ENCODE measurements at regions not wholly inside any gene's neighbourhood (a gene's known extent, or its start where the extent isn't known, plus 50 kb on each side); places are given as distances from the start of the nearest gene placed in this dataset.
A peak's percentile ranks its signal among the peaks of the same experiment; 100 is the strongest.

GRCh38 chr5:124932791-124933600, 186.6 kb upstream of the ZNF608 start:
- Histone ChIP-seq H3K79me1 (ENCODE audit: low read length) (no peaks in the 10 kb centered on the region), H3K4me1 (ENCODE audit: control insufficient read depth in 1 of 2, insufficient read depth in 2 of 2, low read length in 2 of 2) (peaks cover 0 to 2% of the 10 kb centered on the region in 2 experiments), H3K9me3 (ENCODE audit: insufficient read depth, low read depth, low read length) (no peaks in the 10 kb centered on the region), H2AFZ (ENCODE audit: insufficient read depth, low read length, poor library complexity) (no peak overlapping the region), H3K36me3 (ENCODE audit: control insufficient read depth in 1 of 2, insufficient read depth in 2 of 2, low read length in 2 of 2) (no peaks in the 10 kb centered on the region), H3K14ac (ENCODE audit: low read length) (no peak overlapping the region), H4K91ac (ENCODE audit: low read depth, low read length) (no peak overlapping the region), H3K4ac (ENCODE audit: low read depth, low read length) (no peak overlapping the region), H3K4me2 (ENCODE audit: low read length) (no peak overlapping the region), H3K4me3 (ENCODE audit: low read depth, low read length) (no peak overlapping the region), H2BK12ac (ENCODE audit: low read length) (no peak overlapping the region), H2BK120ac (ENCODE audit: insufficient read depth, low read length, poor library complexity) (no peak overlapping the region), H3K18ac (ENCODE audit: low read length) (no peak overlapping the region), H3K27me3 (ENCODE audit: insufficient read depth, low read length) (no peaks in the 10 kb centered on the region), H4K8ac (ENCODE audit: low read depth, low read length) (no peak overlapping the region), H3K79me2 (ENCODE audit: control insufficient read depth, insufficient read depth, low read length, poor library complexity) (no peaks in the 10 kb centered on the region), H3K9ac (ENCODE audit: low read length) (no peak overlapping the region), H3K23ac (ENCODE audit: low read length) (no peak overlapping the region), H2AK5ac (ENCODE audit: low read length) (no peak overlapping the region), H2BK5ac (ENCODE audit: low read depth, low read length, poor library complexity) (no peak overlapping the region), H4K12ac (ENCODE audit: low read depth, low read length) (no peak overlapping the region), H3K27ac (ENCODE audit: low read depth, low read length) (no peak overlapping the region)
- no peak for DNase-seq
- WGBS (ENCODE audit: extremely low coverage, insufficient coverage, insufficient read length) = no CpG with 5 or more reads among the region's 4 CpGs

DNA sequence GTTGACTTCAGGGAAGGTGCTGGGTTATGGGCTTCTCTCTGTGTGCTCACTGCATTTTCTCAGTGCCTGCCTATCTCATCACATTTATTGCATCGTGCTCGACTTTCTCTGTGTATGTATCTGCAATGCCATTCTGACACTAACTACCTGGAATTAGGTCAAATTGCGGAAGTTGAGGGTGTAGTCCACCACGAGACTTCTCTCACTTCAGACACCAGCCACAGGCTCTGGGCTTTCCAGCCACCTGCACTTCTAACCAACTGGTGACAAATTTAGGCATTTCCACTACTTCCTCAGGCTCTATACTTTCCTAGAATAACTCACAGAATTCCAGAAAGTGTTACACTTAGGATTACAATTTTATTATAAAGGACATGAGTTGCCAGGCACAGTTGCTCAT, 188.6 kb upstream of the ZNF608 start:
- Histone ChIP-seq H4K8ac (ENCODE audit: low read depth, low read length) (no peak overlapping the region), H3K4ac (ENCODE audit: low read depth, low read length) (no peak overlapping the region), H2AK5ac (ENCODE audit: low read length) (no peak overlapping the region), H4K91ac (ENCODE audit: low read depth, low read length) (no peak overlapping the region), H2BK120ac (ENCODE audit: insufficient read depth, low read length, poor library complexity) (no peak overlapping the region), H3K9ac (ENCODE audit: low read length) (no peak overlapping the region), H3K36me3 (ENCODE audit: control insufficient read depth in 1 of 2, insufficient read depth in 2 of 2, low read length in 2 of 2) (no peaks in the 10 kb centered on the region), H2BK5ac (ENCODE audit: low read depth, low read length, poor library complexity) (no peak overlapping the region), H3K4me2 (ENCODE audit: low read length) (no peak overlapping the region), H3K18ac (ENCODE audit: low read length) (no peak overlapping the region), H3K4me3 (ENCODE audit: low read depth, low read length) (no peak overlapping the region), H3K23ac (ENCODE audit: low read length) (no peak overlapping the region), H3K9me3 (ENCODE audit: insufficient read depth, low read depth, low read length) (no peaks in the 10 kb centered on the region), H3K4me1 (ENCODE audit: control insufficient read depth in 1 of 2, insufficient read depth in 2 of 2, low read length in 2 of 2) (peaks cover 0 to 2% of the 10 kb centered on the region in 2 experiments), H3K27ac (ENCODE audit: low read depth, low read length) (no peak overlapping the region), H2BK12ac (ENCODE audit: low read length) (peak overlapping the region; percentile 27), H3K14ac (ENCODE audit: low read length) (no peak overlapping the region), H4K12ac (ENCODE audit: low read depth, low read length) (no peak overlapping the region), H2AFZ (ENCODE audit: insufficient read depth, low read length, poor library complexity) (no peak overlapping the region), H3K79me2 (ENCODE audit: control insufficient read depth, insufficient read depth, low read length, poor library complexity) (no peaks in the 10 kb centered on the region), H3K27me3 (ENCODE audit: insufficient read depth, low read length) (no peaks in the 10 kb centered on the region), H3K79me1 (ENCODE audit: low read length) (no peaks in the 10 kb centered on the region)
- no CpG with 5 or more reads among the region's 4 CpGs for whole genome bisulfite sequencing (ENCODE audit: extremely low coverage, insufficient coverage, insufficient read length)
- DNase-seq = peak; percentile 77 to 78

DNA sequence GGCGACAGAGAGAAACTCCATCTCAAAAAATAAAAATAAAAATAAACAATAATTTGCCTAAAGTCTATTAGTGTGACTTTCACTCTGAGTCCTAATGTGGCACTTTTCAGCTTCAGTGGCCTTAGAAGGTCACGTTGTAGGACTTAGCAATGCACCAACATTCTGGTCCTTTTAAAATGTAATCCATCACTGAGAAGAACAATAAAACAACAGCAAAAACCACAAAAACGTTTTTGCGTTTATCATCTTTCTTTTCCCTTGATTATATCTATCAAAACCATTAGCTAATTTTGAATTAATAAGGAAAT, 190.1 kb upstream of the ZNF608 start:
- Histone ChIP-seq H4K91ac (ENCODE audit: low read depth, low read length) (no peak overlapping the region), H3K4me2 (ENCODE audit: low read length) (no peak overlapping the region), H3K79me1 (ENCODE audit: low read length) (no peaks in the 10 kb centered on the region), H3K14ac (ENCODE audit: low read length) (no peak overlapping the region), H4K12ac (ENCODE audit: low read depth, low read length) (no peak overlapping the region), H2BK5ac (ENCODE audit: low read depth, low read length, poor library complexity) (no peak overlapping the region), H2BK12ac (ENCODE audit: low read length) (no peak overlapping the region), H3K36me3 (ENCODE audit: control insufficient read depth in 1 of 2, insufficient read depth in 2 of 2, low read length in 2 of 2) (no peaks in the 10 kb centered on the region), H3K4ac (ENCODE audit: low read depth, low read length) (no peak overlapping the region), H3K4me1 (ENCODE audit: control insufficient read depth in 1 of 2, insufficient read depth in 2 of 2, low read length in 2 of 2) (peaks cover 0 to 2% of the 10 kb centered on the region in 2 experiments), H3K27me3 (ENCODE audit: insufficient read depth, low read length) (no peaks in the 10 kb centered on the region), H3K27ac (ENCODE audit: low read depth, low read length) (no peak overlapping the region), H4K8ac (ENCODE audit: low read depth, low read length) (no peak overlapping the region), H2AK5ac (ENCODE audit: low read length) (no peak overlapping the region), H2AFZ (ENCODE audit: insufficient read depth, low read length, poor library complexity) (no peak overlapping the region), H3K18ac (ENCODE audit: low read length) (no peak overlapping the region), H3K79me2 (ENCODE audit: control insufficient read depth, insufficient read depth, low read length, poor library complexity) (no peaks in the 10 kb centered on the region), H3K4me3 (ENCODE audit: low read depth, low read length) (no peak overlapping the region), H2BK120ac (ENCODE audit: insufficient read depth, low read length, poor library complexity) (no peak overlapping the region), H3K9ac (ENCODE audit: low read length) (no peak overlapping the region), H3K9me3 (ENCODE audit: insufficient read depth, low read depth, low read length) (no peaks in the 10 kb centered on the region), H3K23ac (ENCODE audit: low read length) (no peak overlapping the region)
- DNase-seq = no peak
- no CpG with 5 or more reads among the region's 4 CpGs for WGBS (ENCODE audit: extremely low coverage, insufficient coverage, insufficient read length)

DNA sequence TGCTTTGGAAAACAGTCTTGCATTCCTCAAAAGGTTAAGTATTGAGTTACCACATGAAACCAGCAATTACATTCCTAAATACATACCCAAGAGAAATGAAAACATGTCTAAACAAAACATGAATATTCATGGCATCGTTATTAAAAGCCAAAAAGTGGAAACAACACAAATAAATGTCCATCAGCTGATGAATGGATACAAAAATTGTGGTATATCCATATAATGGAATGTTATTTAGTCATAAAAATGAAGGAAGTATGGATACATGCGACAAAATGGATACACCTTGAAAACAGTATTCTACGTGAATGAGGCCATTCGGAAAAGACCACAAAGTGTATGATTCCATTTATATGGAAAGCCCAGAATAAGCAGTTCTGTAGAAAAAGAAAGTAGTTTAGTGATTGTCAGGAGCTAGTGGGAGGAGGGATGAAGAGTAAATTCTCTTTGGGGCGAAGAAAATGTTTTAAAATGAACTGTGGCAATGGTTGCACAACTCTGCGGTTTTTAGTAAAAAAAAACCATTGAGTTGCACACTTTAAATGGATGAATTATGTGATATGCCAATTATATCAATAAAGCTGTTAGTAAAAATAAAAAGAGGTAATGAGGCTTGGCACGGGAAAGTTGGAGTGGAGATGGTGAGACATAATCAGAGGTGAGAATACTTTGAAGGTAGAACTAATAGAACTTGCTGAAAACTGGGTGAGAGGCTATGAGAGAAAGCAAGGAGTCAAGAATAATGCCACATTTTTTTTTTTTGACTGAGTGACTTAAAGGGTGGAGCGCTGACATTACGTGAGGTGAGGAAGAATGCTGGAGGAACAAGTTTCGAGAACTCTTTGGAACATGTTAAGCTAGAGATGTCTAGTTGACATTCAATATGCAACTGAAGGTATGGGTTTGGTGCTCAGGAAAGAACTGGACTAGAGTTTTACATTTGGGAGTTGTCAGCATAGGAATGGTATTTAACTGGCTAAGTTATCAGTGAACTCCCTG, 194.9 kb upstream of the ZNF608 start:
- Histone ChIP-seq H3K79me2 (ENCODE audit: control insufficient read depth, insufficient read depth, low read length, poor library complexity) (no peaks in the 10 kb centered on the region), H3K4me3 (ENCODE audit: low read depth, low read length) (no peak overlapping the region), H2AFZ (ENCODE audit: insufficient read depth, low read length, poor library complexity) (no peak overlapping the region), H4K91ac (ENCODE audit: low read depth, low read length) (no peak overlapping the region), H3K9me3 (ENCODE audit: insufficient read depth, low read depth, low read length) (no peaks in the 10 kb centered on the region), H3K36me3 (ENCODE audit: control insufficient read depth in 1 of 2, insufficient read depth in 2 of 2, low read length in 2 of 2) (no peaks in the 10 kb centered on the region), H2BK12ac (ENCODE audit: low read length) (no peak overlapping the region), H3K18ac (ENCODE audit: low read length) (no peak overlapping the region), H3K23ac (ENCODE audit: low read length) (no peak overlapping the region), H3K4ac (ENCODE audit: low read depth, low read length) (no peak overlapping the region), H3K14ac (ENCODE audit: low read length) (no peak overlapping the region), H2BK5ac (ENCODE audit: low read depth, low read length, poor library complexity) (no peak overlapping the region), H3K9ac (ENCODE audit: low read length) (no peak overlapping the region), H4K8ac (ENCODE audit: low read depth, low read length) (no peak overlapping the region), H3K79me1 (ENCODE audit: low read length) (no peaks in the 10 kb centered on the region), H4K12ac (ENCODE audit: low read depth, low read length) (no peak overlapping the region), H3K4me2 (ENCODE audit: low read length) (no peak overlapping the region), H3K4me1 (ENCODE audit: control insufficient read depth in 1 of 2, insufficient read depth in 2 of 2, low read length in 2 of 2) (no peaks in the 10 kb centered on the region), H2AK5ac (ENCODE audit: low read length) (no peak overlapping the region), H2BK120ac (ENCODE audit: insufficient read depth, low read length, poor library complexity) (no peak overlapping the region), H3K27ac (ENCODE audit: low read depth, low read length) (no peak overlapping the region), H3K27me3 (ENCODE audit: insufficient read depth, low read length) (no peaks in the 10 kb centered on the region)
- no CpG with 5 or more reads among the region's 10 CpGs for WGBS (ENCODE audit: extremely low coverage, insufficient coverage, insufficient read length)
- peak; percentile 63 to 89 for DNase-seq
